GM12878 (cell line): ENCODE measurements at regions not wholly inside any gene's neighbourhood (a gene's known extent, or its start where the extent isn't known, plus 50 kb on each side); places are given as distances from the start of the nearest gene placed in this dataset.

Source experiments
- CBX5 ChIP-seq: sonication (generic); IDR thresholded peaks from 2 replicates; pipeline ENCODE4 v1.6.1; 2016; ENCODE audit warnings: low read depth, moderate library complexity, mild to moderate bottlenecking, inconsistent platforms
- CHD4 ChIP-seq: fragments of 200-600 bp; sonication (generic); IDR thresholded peaks from 2 replicates; pipeline ENCODE4 v1.6.1; 2016; ENCODE audit warnings: mild to moderate bottlenecking
- EP300 ChIP-seq, 2 experiments: fragments of 150-350 bp in 1 of 2; IDR thresholded peaks; 2 replicates each; pipeline ENCODE4 v1.6.1; 2011 to 2012; ENCODE audit warnings: low read depth in 2 of 2, low read length in 2 of 2, borderline replicate concordance in 1 of 2, improper control_type of control experiment in 1 of 2, inconsistent platforms in 1 of 2; ENCODE audit not compliant: control insufficient read depth in 1 of 2
- EZH2 ChIP-seq: IDR thresholded peaks from 2 replicates; pipeline ENCODE4 v1.6.1; 2012; ENCODE audit warnings: low read depth, mild to moderate bottlenecking, control low read depth, inconsistent platforms, low read length, borderline replicate concordance; ENCODE audit not compliant: control insufficient read depth
- MEF2B ChIP-seq: fragments of 450-650 bp; IDR thresholded peaks from 2 replicates; pipeline ENCODE4 v1.6.1; 2018; ENCODE audit warnings: mild to moderate bottlenecking, moderate library complexity; ENCODE audit not compliant: partially characterized antibody, poor library complexity, severe bottlenecking
- POLR2A ChIP-seq: IDR thresholded peaks from 2 replicates; pipeline ENCODE4 v1.6.1; 2011; ENCODE audit warnings: low read depth, mild to moderate bottlenecking, low read length
- SIN3A ChIP-seq: IDR thresholded peaks from 2 replicates; pipeline ENCODE4 v1.6.1; 2012; ENCODE audit warnings: low read depth, low read length, improper control_type of control experiment
- TF ChIP-seq, protein P1 (sequence below): IDR thresholded peaks from 2 replicates; pipeline ENCODE4 v1.6.1; 2012; ENCODE audit warnings: low read depth, low read length, improper control_type of control experiment
- TF ChIP-seq, protein P2 (sequence below), 3 experiments: IDR thresholded peaks in 2 of 3; conservative IDR thresholded peaks in 1 of 3; 2 replicates each; pipeline ENCODE4 v1.5.1; 2011; ENCODE audit warnings: low read depth in 3 of 3, low read length in 3 of 3, mild to moderate bottlenecking in 3 of 3, control low read depth in 2 of 3, moderate library complexity in 2 of 3, inconsistent platforms in 1 of 3, mixed read lengths in 1 of 3; ENCODE audit not compliant: control insufficient read depth in 2 of 3, insufficient read depth in 1 of 3; ENCODE audit errors: extremely low read depth in 1 of 3
- TF ChIP-seq, protein P3 (sequence below): IDR thresholded peaks from 2 replicates; pipeline ENCODE4 v1.6.1; 2012; ENCODE audit warnings: low read depth, low read length, improper control_type of control experiment

DNA sequence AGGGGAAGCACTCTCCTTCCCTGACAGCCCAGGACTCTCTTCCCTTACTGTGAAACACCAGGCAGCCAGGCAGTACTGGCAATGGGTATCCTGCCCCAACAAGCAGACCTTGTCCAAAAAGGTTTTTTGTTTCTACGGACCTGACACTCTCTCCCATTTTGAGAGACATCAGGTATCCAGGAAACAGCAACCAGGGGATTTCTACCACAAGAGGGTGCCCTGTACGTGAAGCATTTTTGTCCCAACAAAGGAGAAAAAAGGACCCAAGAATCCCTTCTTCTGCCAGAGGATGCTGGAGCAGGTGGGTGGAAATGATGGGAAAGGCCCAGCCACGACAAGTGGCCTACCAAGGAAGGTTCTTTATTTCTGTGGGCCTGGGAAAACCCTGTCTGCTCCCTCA, 65.7 kb upstream of the FGF13 start:
- TF ChIP-seq MEF2B: no peak
- TF ChIP-seq, protein P1, sequence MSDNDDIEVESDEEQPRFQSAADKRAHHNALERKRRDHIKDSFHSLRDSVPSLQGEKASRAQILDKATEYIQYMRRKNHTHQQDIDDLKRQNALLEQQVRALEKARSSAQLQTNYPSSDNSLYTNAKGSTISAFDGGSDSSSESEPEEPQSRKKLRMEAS: no peak
- no peak for TF ChIP-seq POLR2A
- TF ChIP-seq CBX5: no peak
- TF ChIP-seq CHD4: no peak
- TF ChIP-seq, protein P2, sequence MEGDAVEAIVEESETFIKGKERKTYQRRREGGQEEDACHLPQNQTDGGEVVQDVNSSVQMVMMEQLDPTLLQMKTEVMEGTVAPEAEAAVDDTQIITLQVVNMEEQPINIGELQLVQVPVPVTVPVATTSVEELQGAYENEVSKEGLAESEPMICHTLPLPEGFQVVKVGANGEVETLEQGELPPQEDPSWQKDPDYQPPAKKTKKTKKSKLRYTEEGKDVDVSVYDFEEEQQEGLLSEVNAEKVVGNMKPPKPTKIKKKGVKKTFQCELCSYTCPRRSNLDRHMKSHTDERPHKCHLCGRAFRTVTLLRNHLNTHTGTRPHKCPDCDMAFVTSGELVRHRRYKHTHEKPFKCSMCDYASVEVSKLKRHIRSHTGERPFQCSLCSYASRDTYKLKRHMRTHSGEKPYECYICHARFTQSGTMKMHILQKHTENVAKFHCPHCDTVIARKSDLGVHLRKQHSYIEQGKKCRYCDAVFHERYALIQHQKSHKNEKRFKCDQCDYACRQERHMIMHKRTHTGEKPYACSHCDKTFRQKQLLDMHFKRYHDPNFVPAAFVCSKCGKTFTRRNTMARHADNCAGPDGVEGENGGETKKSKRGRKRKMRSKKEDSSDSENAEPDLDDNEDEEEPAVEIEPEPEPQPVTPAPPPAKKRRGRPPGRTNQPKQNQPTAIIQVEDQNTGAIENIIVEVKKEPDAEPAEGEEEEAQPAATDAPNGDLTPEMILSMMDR (IDR thresholded peaks at IDR 0.05 in 2 of 3, conservative IDR thresholded peaks at IDR 0.05 in 1 of 3; ENCODE audit: control insufficient read depth in 2 of 3, extremely low read depth in 1 of 3, insufficient read depth in 1 of 3, low read depth in 3 of 3, low read length in 3 of 3): no peak
- TF ChIP-seq, protein P3, sequence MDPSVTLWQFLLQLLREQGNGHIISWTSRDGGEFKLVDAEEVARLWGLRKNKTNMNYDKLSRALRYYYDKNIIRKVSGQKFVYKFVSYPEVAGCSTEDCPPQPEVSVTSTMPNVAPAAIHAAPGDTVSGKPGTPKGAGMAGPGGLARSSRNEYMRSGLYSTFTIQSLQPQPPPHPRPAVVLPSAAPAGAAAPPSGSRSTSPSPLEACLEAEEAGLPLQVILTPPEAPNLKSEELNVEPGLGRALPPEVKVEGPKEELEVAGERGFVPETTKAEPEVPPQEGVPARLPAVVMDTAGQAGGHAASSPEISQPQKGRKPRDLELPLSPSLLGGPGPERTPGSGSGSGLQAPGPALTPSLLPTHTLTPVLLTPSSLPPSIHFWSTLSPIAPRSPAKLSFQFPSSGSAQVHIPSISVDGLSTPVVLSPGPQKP: no peak
- TF ChIP-seq SIN3A: no peak
- no peak for TF ChIP-seq EP300 (IDR thresholded peaks at IDR 0.05; ENCODE audit: borderline replicate concordance in 1 of 2, control insufficient read depth in 1 of 2, low read depth in 2 of 2, low read length in 2 of 2)
- TF ChIP-seq EZH2: no peak
